NCI-H1105 treated with DMSO at 0.1 percent for 48 hours (cell line): ENCODE measurements at regions not wholly inside any gene's neighbourhood (a gene's known extent, or its start where the extent isn't known, plus 50 kb on each side); places are given as distances from the start of the nearest gene placed in this dataset.
"Not testable (repeated sequence)": the region's sequence is repeated elsewhere in the genome, so short reads cannot be mapped to it uniquely, and the experiment has no call there.

ENCODE experiments used
- DNase-seq: peaks from one replicate; lab custom pipeline; 2025; lab: John Stamatoyannopoulos, UW

DNA sequence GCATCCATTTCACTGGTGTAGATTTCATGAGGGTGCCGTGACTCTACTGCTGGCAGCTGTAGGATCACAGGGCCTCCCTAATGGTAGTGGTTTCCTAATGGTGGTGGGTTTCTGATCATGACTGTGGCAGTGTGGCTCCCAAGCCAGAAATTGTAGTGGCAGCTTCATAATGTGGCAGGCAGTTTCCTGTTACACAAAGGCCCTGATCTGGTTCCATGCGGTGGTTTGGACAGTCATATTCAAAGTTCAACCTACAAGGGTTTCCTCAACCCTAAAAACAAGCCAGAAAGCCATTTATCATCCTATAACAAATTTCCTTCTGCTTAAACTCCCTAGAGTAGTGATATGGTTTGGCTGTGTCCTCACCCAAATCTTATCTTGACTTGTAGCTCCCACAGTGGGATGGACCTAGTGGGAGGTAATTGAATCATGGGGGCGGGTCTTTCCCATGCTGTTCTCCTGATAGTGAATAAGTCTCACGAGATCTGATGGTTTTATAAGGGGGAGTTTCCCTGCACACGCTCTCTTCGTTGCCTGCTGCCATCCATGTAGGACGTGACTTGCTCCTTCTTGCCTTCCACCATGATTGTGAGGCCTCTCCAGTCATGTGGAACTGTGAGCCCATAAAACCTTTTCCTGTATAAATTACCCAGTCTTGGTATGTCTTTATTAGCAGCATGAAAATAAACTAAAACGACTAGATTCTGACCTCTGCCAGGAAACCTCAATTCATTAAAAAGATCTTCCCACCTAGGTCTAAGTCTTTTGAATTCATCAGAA, 257.1 kb downstream of the EFCAB11 start:
- DNase-seq: no peak

DNA sequence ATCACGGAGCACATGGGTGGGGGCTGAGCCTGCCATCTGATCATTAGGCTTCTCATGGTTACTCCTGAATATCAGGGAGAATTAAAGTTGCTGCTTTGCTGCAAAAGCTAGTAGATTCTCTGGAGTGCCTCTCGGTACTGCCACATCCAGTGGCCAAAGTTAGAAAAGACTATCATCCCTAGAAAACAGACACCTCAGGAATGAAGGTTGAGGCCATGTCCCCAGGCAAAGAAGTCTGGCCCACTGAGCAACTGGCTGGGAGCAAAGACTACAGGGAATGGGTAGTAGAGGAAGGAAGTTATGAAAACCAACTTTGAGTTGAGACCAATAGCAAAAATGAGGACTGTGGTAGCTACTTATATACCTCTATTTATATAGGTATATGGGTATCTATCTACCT, 258.7 kb downstream of the EFCAB11 start:
- DNase-seq: no peak

DNA sequence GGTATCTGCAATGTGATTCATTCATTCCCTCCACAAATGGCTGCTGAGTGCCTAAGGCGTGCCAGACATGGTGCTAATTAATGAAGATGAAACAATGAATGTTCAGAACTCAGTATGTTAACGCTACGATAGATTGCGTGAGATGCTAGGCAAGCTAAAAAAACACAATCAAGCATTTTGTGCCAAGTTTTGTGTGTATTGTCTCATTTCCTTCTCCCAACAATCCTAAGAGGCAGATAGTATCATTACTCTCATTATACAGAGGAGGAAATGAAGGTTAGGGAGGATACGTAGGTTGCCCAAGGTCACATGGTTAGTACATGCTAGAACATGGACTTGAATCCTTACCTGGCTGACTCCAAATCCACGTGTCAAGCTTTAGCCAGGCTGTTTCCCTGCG, 264.4 kb downstream of the EFCAB11 start:
- DNase-seq: no peak

DNA sequence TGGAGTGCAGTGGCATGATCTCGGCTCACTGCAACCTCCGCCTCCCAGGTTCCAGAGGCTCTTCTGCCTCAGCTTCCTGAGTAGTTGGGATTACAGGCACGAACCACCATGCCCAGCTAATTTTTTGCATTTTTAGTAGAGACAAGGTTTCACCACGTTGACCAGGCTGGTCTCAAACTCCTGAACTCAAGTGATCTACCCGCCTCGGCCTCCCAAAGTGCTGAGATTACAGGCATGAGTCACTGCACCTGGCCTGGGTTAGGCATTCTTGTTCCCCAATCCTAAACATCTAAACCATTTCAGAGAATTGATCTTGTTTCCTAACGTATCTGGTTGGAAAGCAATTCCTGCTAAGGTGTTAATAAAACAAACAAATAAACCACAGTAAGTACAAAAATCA, 264.8 kb downstream of the EFCAB11 start:
- DNase-seq: not testable (repeated sequence)

DNA sequence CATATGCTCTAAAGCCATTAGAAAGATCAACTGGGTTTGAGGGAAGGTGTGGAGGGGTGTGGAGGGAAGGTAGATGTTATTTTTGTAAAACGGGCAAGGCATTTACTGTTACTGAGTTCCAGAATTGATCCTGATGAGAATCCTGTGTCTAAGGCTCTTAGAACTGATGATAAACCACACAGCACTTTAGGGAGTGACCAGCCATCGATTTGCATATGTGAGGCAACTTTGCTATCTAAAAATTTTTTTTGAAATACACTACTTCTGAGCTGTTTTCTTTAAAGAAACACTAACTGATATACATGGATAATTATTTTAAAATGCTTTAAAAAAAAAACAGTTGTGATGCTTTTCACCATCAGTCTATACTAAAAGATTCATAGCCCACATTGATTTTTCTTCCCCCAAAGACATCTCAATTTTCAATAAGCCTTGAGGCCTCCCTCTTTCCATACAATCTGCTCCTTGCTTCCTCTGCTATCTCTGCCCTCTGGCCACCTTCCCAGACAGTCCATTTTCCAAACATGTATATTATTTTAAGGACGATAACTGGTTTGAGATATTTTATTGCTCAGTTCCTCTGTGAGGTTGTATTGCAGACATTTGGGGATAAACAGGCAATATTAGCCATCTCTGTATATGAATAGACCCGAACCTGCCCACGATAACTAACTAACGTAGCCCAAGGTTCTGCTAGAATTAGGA, 265.9 kb downstream of the EFCAB11 start:
- DNase-seq: no peak

DNA sequence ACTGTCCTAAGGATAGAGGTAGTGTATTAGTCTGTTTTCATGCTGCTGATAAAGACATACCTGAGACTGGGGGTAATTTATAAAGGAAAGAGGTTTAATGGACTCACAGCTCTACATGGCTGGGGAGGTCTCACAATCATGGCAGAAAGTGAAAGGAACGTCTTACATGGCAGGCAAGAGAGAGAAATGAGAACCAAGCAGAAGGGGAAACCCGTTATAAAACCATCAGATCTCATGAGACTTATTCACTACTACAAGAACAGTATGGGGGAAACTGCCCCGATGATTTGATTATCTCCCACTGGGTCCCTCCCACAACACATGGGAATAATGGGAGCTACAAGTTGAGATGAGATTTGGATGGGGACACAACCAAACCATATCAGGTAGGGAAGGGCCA, 267.4 kb downstream of the EFCAB11 start:
- not testable (repeated sequence) for DNase-seq

DNA sequence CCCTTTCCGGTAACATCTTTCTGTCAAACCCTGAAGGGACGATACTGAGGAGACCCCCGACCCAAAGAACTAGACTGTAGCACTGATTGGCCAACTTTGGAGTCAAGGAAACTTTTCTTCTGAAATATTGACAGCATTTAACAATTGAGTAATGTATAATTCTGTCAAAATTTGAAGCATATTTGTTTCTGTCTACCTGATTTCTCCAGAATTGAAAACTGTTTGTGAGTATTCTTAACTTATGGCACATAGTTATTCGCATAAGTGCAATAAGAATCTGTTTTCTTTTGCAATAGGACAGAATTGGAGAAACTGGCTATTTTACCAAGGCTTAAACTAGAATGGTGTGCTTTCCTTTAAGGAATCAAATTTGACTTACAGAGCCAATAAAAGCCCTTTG, 267.1 kb upstream of the FOXN3 start:
- DNase-seq: no peak

DNA sequence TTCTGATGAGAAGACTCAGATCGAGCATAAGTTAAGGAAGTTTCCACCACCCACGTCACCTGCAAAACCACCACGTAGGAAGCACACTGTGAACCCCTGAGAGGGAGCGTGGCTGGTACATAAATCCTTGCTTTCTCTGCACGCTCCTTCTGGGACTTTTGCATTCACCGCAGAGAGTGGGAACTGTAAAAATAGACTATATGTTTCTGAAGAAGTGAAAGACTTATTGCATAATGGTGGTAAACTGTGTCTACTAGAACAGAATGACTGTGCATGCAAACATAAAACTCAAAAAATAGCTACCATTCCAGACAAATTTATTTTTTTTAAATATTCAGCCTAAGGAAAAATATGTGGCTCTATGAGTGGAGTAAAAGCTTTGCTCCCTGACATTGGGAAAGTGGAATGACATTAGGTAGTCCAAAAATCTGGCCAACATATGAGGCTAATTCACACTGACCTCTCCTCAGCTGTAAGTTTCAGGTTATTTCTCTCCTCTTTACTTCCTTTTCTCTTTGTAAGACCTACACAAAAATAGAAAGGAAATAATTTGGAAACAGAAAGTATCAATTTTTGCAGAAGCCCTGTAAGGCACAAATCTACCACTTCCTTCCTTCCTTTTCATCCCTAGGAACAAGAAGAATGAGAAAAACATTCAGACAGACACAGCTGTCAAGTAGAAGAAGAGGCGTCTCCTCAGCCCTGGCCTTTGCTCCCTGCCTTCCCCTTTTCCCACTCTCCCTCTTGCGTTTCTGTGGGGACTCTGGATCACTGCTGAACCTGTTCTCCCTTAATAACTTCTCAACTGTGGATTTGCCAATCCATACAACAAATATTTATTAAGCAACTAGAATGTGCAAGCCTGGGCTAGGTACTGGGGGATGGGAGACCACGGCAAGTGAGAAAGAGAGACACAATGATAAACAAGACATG, 264.3 kb upstream of the FOXN3 start:
- no peak for DNase-seq

DNA sequence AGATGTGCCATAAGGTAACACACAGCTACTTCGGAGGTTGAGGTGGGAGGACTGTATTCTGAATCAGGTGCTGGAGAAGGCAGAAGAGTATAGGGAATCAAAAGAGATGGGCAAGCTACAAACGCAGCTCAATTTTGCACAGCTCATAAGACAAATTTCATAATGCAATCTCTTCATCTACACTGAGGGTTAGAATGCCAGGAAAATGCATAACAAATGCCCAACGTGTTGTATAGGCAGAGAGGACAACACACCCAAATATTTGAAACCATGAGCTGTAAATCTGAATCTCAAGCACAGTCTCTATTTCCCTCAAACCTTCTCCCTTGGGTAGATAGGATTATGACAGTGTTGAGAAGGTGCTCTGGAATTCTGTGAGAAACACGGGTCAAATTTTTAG, 263.1 kb upstream of the FOXN3 start:
- no peak for DNase-seq

DNA sequence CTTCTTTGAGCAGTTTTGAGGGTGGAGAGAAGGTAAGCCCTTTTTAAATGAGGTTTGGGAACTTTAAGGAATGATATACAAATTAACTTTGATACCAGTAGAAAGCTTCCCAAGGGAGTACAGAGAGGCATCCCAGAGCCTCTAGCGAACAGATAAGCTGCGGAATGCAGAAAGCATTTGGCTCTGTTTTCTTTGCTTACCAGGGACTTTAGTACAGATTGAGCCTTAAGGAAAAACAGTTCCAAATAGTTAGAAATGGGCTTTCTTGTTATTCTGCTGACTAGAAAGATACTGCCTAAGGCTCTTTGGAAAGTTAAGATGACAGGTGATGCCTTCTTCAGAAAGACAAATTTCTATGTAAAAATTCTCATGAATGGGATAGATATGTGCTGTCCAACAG, 261.7 kb upstream of the FOXN3 start:
- DNase-seq: no peak

DNA sequence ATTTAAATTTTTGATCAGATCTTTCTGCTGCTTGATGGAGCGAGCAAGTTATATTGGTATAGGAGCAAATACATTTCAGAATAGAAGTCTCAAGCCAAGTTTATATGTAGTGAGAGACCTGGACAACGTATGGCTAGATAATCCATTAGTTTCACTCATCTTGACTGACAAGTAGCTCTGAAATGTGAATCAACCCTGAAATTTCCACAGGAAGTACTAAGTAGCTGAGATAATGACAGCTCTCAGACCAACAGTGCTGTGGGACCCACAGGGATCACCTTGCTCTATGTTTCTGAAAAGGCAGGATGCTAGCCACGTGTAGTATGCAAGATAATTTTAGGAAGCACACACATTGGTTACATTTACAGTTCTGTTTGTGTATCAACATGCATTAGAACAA, 258.6 kb upstream of the FOXN3 start:
- no peak for DNase-seq

DNA sequence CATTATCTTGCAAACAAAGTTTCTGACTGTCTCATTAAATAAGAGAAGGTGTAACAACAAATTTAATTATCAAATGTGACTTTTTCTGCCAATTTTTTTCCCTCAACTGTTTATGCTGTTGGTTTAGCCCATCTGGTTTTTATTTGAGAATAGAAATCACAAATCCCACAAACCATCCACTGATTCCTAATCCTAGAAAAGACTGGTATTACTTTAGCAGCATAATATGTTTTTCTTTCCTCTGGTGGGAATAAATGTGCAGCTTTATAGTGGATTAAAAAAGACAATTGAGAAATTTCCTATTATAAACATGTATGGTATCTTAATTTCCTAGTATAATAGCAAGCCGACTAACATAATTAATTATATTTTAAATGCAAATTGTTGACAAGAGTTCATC, 257.9 kb upstream of the FOXN3 start:
- no peak for DNase-seq

DNA sequence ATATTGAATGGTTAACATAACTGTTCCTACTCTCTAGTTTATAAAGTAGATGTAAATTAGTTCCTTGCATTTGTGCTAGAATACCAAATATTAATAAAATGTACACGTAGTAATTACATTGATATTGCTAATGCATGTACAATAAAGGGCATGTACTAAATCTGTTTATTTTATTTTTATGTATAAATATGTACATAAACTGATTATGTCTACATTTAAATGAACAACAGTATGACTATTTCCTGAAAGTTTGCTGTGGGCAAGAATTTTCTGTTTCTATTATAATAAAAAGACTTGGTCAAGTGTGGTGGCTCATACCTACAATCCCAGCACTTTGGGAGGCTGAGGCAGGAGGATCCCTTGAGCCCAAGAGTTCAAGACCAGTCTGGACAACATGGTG, 257.2 kb upstream of the FOXN3 start:
- no peak for DNase-seq

DNA sequence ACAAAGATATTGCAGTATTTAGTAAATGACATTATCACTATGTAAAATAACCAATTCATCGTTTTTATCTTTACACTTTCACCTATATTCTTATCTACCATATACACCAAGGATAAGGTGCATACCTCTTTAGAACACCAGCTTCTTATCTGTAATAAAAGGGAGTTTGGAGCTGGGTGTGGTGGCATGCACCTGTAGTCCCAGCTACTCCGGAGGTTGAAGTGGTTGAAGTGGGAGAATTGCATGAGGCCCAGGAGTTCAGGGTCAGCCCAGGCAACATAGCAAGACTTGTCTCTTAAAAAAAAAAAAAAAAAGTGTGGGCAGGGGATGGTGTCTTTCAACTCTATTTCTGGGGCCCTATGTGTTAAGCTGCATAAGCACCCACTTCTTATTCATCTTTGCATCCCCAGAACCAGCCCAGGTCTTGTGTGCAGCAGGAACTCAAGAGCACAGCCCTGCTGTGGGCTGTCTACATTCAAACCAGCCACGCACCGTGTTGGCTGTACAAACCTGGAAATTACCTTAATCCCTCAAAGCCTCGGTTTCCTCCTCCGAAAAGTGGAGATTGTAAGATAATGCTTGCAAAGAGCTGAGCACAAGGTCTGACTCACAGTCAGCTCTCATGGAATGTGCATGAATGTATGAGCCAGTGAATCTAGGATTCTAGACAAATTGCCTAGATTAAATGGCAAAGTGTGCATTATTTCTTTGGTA, 256.6 kb upstream of the FOXN3 start:
- DNase-seq: no peak

DNA sequence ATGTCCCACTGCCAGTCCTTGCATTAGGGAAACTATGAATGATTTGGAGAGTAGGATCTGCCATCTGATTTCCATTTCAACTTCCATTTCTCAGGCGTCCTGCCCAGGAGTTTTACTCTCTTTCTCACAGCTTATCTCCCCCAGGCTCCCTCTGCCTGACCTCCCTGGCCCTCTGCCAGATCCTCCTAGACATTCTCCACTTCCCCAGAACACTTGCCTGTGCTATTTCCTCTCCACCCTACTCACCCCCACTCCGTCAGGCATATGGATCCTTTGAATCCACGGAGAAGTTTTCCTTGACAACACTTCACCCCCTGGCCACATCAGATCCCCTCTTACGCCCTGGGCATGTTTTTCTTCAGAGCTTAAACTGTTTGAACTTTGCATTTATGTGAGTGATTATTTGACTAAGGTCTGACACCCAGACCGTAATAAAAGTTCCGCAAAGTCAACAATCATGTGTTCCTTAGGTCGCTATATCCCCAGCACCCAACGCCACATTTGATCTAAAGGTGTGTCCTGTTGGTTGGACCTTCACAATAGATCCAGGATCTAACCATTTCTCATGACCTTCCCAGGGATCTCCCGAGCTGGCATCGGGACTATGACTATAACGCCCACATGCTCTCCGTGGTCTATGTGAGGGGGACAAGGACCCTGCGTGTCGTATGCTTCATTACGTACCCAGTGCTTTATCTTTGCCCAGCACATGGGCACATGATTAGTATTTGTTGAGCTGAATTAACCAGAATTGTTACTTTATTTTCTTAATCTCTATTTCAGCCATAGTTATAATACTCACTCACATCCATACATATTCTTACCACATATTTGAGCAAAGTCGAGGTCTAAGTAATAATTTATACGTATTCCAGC, 255.8 kb upstream of the FOXN3 start:
- no peak for DNase-seq

DNA sequence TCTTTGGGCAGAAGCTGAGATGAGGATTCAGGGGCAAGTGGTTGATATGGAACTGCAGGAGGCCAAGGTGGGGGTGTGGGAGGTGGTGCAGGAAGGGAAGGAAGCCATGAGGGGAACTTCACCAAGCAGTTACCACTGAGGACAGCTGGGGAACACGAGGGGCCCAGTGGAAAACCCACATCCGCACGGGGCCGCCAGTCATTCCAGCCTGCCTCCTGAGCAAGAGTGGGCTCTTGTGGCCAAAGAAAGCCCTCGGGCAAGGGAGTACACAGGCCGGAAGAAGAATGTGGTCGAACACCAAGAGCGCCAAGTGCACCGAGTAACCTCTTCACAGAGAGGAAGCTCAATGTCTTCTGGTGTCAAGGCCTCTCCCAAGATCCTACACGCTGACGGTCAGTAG, 252.2 kb upstream of the FOXN3 start:
- no peak for DNase-seq

DNA sequence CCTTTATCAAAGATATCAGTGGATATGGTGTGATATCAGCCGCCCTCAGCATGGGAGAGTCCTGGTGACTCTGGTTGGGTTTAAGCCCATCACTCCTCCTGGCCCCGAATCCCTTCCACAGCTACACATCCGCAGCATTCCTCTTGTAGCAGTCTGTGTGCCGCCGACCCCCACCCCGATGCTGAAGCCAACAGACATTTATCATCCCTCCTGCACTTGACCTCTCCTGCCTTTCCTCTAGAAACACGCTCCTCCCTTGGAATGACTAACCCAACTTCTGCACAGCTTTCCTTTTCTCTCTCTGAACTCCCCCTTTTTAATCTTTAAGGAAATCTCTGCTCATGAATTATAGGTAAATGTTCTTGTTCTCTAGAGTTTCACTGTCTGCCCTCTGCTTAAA, 250.9 kb upstream of the FOXN3 start:
- DNase-seq: no peak

DNA sequence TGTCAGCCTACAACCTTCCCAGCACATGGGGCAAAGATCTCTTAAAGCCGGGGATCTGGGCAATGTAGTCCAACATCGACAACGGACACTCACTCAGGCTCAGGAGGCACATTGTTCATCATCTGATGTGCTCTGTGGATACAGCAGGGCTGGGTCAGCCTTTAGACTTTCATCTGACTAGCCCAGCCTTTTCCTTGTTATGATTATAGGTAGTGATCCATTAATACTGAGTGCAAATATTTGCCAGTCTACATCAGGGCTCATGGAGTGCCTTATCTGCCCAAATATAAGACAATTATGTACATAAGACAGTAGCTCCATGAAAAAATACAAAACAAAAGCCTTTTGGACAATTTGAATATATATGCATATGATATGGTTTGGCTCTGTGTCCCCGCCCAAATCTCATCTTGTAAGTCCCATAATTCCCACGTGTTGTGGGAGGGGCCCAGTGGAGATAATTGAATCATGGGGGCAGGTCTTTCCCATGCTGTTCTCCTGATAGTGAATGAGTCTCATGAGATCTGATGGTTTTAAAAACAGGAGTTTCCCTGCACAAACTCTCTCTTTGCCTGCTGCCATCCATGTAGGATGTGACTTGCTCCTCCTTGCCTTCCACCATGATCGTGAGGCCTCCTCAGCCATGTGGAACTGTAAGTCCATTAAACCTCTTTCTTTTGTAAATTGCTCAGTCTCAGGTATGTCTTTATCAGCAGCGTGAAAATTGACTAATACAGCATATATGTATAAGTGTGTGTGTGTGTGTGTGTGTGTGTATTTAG, 248.5 kb upstream of the FOXN3 start:
- not testable (repeated sequence) for DNase-seq

DNA sequence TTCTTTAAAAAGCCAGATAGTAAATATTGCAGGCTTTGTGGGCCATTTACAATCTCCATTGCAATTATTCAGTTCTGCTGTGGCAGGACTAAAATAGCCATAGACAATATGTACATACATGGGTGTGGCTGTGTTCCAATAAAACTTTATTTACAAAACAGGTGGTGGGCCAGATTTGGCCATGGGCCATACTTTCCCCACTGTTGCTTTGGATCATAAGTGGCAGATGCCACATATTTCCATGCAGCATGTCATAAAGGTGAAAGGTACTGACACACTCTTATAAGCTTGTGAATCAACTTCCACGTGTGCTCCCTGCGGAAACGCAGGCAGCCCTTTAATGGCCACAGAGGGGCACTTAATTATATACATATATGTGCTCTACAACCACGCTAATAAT, 244.4 kb upstream of the FOXN3 start:
- DNase-seq: no peak

DNA sequence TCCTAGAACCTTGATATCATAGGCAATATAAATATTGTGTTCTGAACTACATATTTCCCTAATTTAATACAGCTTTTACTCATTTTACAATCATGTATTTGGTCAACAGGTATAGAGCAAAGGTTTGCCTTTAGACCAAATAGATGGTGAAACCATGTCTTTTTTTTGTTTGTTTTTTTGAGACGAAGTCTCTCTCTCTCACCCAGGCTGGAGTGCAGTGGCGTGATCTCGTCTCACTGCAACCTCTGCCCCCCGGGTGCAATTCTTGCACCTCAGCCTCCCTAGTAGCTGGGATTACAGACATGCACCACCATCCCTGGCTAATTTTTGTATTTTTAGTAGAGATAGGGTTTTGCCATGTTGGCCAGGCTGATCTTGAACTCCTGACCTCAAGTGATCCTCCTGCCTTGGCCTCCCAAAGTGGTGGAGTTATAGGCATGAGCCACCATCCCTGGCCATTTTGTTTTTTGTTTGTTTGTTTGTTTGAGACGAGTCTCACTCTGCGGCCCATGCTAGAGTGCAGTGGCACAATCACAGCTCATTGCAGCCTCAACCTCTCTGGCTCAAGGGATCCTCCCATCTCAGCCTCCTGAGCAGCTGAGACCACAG, 243.7 kb upstream of the FOXN3 start:
- DNase-seq: not testable (repeated sequence)
